PC-3 (cell line): ENCODE measurements at regions not wholly inside any gene's neighbourhood (a gene's known extent, or its start where the extent isn't known, plus 50 kb on each side); places are given as distances from the start of the nearest gene placed in this dataset.

Experiments used
- ATAC-seq: fragments of 200-7000 bp; cut with Tn5 transposase; 2 replicates; pipeline ENCODE4 v1.9.1; 2020; ENCODE audit warnings: mild to moderate bottlenecking, moderate library complexity
- BruUV-seq: library from RNA; stranded (reverse); fragments of 400-500 nt; replicated peaks from 2 replicates; lab custom pipeline; 2021; lab: Mats Ljungman, UMichigan
- CTCF ChIA-PET: fragments of 300-600 bp; sonication (Branson Sonifier 250); formaldehyde crosslinking; loops from one replicate; lab custom pipeline; 2022; ENCODE audit warnings: antibody characterized with exemption; lab: Charles Lee
- POLR2A ChIA-PET: fragments of 300-600 bp; sonication (Branson Sonifier 250); formaldehyde crosslinking; loops from one replicate; lab custom pipeline; 2022; ENCODE audit warnings: antibody characterized with exemption; ENCODE audit not compliant: unreplicated experiment; lab: Charles Lee
- DNase-seq: peaks from one replicate; pipeline ENCODE4 v3.0.0-alpha.2; 2015
- H2AFZ ChIP-seq: fragments of 300-600 bp; sonication (generic); 2 replicates; pipeline ENCODE4 v1.6.0; 2016; ENCODE audit warnings: antibody characterized with exemption, low read length
- H3F3A ChIP-seq: fragments of 300-600 bp; sonication (generic); one replicate; pipeline ENCODE4 v1.6.0; 2017; ENCODE audit warnings: antibody characterized with exemption, low read length, control low read depth, mild to moderate bottlenecking; ENCODE audit not compliant: unreplicated experiment
- H3K27ac ChIP-seq: fragments of 300-600 bp; sonication (generic); 2 replicates; pipeline ENCODE4 v1.5.1; 2016; ENCODE audit warnings: mild to moderate bottlenecking, low read length
- H3K27me3 ChIP-seq: fragments of 300-600 bp; sonication (generic); 2 replicates; pipeline ENCODE4 v1.6.1; 2016; ENCODE audit warnings: low read length, mixed read lengths
- H3K36me3 ChIP-seq: fragments of 300-600 bp; sonication (generic); 2 replicates; pipeline ENCODE4 v1.6.1; 2016; ENCODE audit warnings: low read depth, mixed run types, low read length, mixed read lengths
- H3K4me1 ChIP-seq: fragments of 300-600 bp; sonication (generic); 2 replicates; pipeline ENCODE4 v1.5.1; 2016; ENCODE audit warnings: low read length; ENCODE audit not compliant: insufficient read depth
- H3K4me2 ChIP-seq: fragments of 300-600 bp; sonication (generic); 2 replicates; pipeline ENCODE4 v1.6.0; 2016; ENCODE audit warnings: low read length
- H3K4me3 ChIP-seq: fragments of 300-600 bp; sonication (generic); 2 replicates; pipeline ENCODE4 v1.5.1; 2016; ENCODE audit warnings: mild to moderate bottlenecking, low read length, mixed read lengths
- H3K79me2 ChIP-seq: fragments of 300-600 bp; sonication (generic); 2 replicates; pipeline ENCODE4 v1.6.1; 2017; ENCODE audit warnings: low read length, mixed read lengths
- H3K9ac ChIP-seq: fragments of 300-600 bp; sonication (generic); 2 replicates; pipeline ENCODE4 v1.6.0; 2016; ENCODE audit warnings: mild to moderate bottlenecking, low read length
- H3K9me2 ChIP-seq: fragments of 300-600 bp; sonication (generic); replicated peaks from 2 replicates; pipeline ENCODE4 v1.6.1; 2016; ENCODE audit warnings: mixed run types, low read length, mixed read lengths
- H3K9me3 ChIP-seq: fragments of 300-600 bp; sonication (generic); 2 replicates; pipeline ENCODE4 v1.6.1; 2016; ENCODE audit warnings: low read length, mixed read lengths
- H4K20me1 ChIP-seq: fragments of 300-600 bp; sonication (generic); 2 replicates; pipeline ENCODE4 v1.6.1; 2016; ENCODE audit warnings: low read length, mixed read lengths
- EZH2 ChIP-seq: fragments of 300-600 bp; sonication (generic); IDR thresholded peaks from one replicate; pipeline ENCODE4 v1.6.1; 2017; ENCODE audit warnings: antibody characterized with exemption, mild to moderate bottlenecking, low read length; ENCODE audit not compliant: unreplicated experiment
- EZH2phosphoT487 ChIP-seq: fragments of 300-600 bp; sonication (generic); IDR thresholded peaks from 2 replicates; pipeline ENCODE4 v1.6.1; 2018; ENCODE audit warnings: mild to moderate bottlenecking, antibody characterized with exemption, low read length, borderline replicate concordance
- intact Hi-C: fragments of 100-400 bp; cut with micrococcal nuclease; formaldehyde crosslinking; loops from 2 replicates; pipeline ENCODE4 v1.9.0; 2023
- TF ChIP-seq, protein P1 (sequence below): fragments of 300-600 bp; sonication (generic); conservative IDR thresholded peaks from 2 replicates; pipeline ENCODE4 v1.5.1; 2017; ENCODE audit warnings: antibody characterized with exemption, low read depth, mild to moderate bottlenecking, low read length

- H3K36me3 ChIP-seq, result no peaks in the 10 kb centered on the region
- no peaks in the 10 kb centered on the region for H4K20me1 ChIP-seq
- H3F3A ChIP-seq, result no peaks in the 10 kb centered on the region
- H3K4me3 ChIP-seq, result no peak overlapping the region
- no peaks in the 10 kb centered on the region for H3K27me3 ChIP-seq
- intact Hi-C loops, result no loop called here
- ATAC-seq, result no peak
- no peaks in the 10 kb centered on the region for H3K79me2 ChIP-seq
- no peaks in the 10 kb centered on the region for H3K9me2 ChIP-seq
- POLR2A ChIA-PET, result no interaction called here
- no peak for DNase-seq
- no TSS peak for BruUV-seq
- CTCF ChIA-PET, result no interaction called here
- no peak overlapping the region for H2AFZ ChIP-seq
- no peak overlapping the region for H3K27ac ChIP-seq
- H3K9me3 ChIP-seq, result no peaks in the 10 kb centered on the region
- H3K9ac ChIP-seq, result no peak overlapping the region
- H3K4me1 ChIP-seq, result no peaks in the 10 kb centered on the region
- no peak overlapping the region for H3K4me2 ChIP-seq
- TF ChIP-seq EZH2, result no peak
- TF ChIP-seq EZH2phosphoT487, result no peak
- TF ChIP-seq, protein P1, sequence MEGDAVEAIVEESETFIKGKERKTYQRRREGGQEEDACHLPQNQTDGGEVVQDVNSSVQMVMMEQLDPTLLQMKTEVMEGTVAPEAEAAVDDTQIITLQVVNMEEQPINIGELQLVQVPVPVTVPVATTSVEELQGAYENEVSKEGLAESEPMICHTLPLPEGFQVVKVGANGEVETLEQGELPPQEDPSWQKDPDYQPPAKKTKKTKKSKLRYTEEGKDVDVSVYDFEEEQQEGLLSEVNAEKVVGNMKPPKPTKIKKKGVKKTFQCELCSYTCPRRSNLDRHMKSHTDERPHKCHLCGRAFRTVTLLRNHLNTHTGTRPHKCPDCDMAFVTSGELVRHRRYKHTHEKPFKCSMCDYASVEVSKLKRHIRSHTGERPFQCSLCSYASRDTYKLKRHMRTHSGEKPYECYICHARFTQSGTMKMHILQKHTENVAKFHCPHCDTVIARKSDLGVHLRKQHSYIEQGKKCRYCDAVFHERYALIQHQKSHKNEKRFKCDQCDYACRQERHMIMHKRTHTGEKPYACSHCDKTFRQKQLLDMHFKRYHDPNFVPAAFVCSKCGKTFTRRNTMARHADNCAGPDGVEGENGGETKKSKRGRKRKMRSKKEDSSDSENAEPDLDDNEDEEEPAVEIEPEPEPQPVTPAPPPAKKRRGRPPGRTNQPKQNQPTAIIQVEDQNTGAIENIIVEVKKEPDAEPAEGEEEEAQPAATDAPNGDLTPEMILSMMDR, result no peak
Measured at GRCh38 chr5:18566671-18567070, 932.4 kb downstream of the TAF11L14 start.

GRCh38 chr5:18576586-18576985, 942.3 kb downstream of the TAF11L14 start:
- no peak overlapping the region for H3K4me3 ChIP-seq
- H4K20me1 ChIP-seq, result no peaks in the 10 kb centered on the region
- no TSS peak for BruUV-seq
- H3K27me3 ChIP-seq, result no peaks in the 10 kb centered on the region
- H3K4me2 ChIP-seq, result no peak overlapping the region
- H3K9me3 ChIP-seq, result no peaks in the 10 kb centered on the region
- H3F3A ChIP-seq, result no peaks in the 10 kb centered on the region
- DNase-seq (no peak), ATAC-seq (no peak)
- intact Hi-C loops, result no loop called here
- H2AFZ ChIP-seq, result no peak overlapping the region
- no peak overlapping the region for H3K9ac ChIP-seq
- TF ChIP-seq EZH2 (no peak), EZH2phosphoT487 (no peak)
- TF ChIP-seq, protein P1, result no peak
- no peak overlapping the region for H3K27ac ChIP-seq
- POLR2A ChIA-PET, result no interaction called here
- CTCF ChIA-PET, result no interaction called here
- H3K4me1 ChIP-seq, result no peaks in the 10 kb centered on the region
- no peaks in the 10 kb centered on the region for H3K79me2 ChIP-seq
- H3K9me2 ChIP-seq, result no peaks in the 10 kb centered on the region
- H3K36me3 ChIP-seq, result no peaks in the 10 kb centered on the region

GRCh38 chr5:18601185-18601584, 966.9 kb downstream of the TAF11L14 start:
- Histone ChIP-seq H3K4me1 (no peaks in the 10 kb centered on the region), H3K36me3 (no peaks in the 10 kb centered on the region), H3K4me3 (no peak overlapping the region), H3F3A (no peaks in the 10 kb centered on the region), H3K9me2 (no peaks in the 10 kb centered on the region; the same call in 1 of the 2 replicates), H3K27ac (no peak overlapping the region), H3K27me3 (no peaks in the 10 kb centered on the region), H2AFZ (no peak overlapping the region), H3K79me2 (no peaks in the 10 kb centered on the region), H3K9me3 (no peaks in the 10 kb centered on the region; the same call in 1 of the 2 replicates), H3K4me2 (no peak overlapping the region), H4K20me1 (no peaks in the 10 kb centered on the region), H3K9ac (no peak overlapping the region)
- ChIA-PET CTCF (no interaction called here), POLR2A (no interaction called here)
- no TSS peak for BruUV-seq
- no peak for ATAC-seq
- DNase-seq, result no peak
- TF ChIP-seq, protein P1, result no peak
- no peak for TF ChIP-seq EZH2
- no peak for TF ChIP-seq EZH2phosphoT487
- intact Hi-C loops, result no loop called here
